HCT116 (cell line): ENCODE measurements at regions not wholly inside any gene's neighbourhood (a gene's known extent, or its start where the extent isn't known, plus 50 kb on each side); places are given as distances from the start of the nearest gene placed in this dataset.

Experiments used
- ATAC-seq: fragments of 200-7000 bp; cut with Tn5 transposase; 2 replicates; pipeline ENCODE4 v1.9.1; 2020; ENCODE audit warnings: mild to moderate bottlenecking, moderate library complexity
- BruUV-seq: library from RNA; stranded (reverse); fragments of 400-500 nt; replicated peaks from 2 replicates; lab custom pipeline; 2021; lab: Mats Ljungman, UMichigan
- CTCF ChIA-PET: fragments of 300-600 bp; sonication (Branson Sonifier 250); formaldehyde crosslinking; loops from one replicate; lab custom pipeline; 2021; ENCODE audit warnings: antibody characterized with exemption; lab: Charles Lee
- POLR2A ChIA-PET: fragments of 300-600, 350-600 bp; sonication (Branson Sonifier 250); formaldehyde crosslinking; loops from one replicate; lab custom pipeline; 2021; ENCODE audit warnings: antibody characterized with exemption; lab: Charles Lee
- RAD21 ChIA-PET, 2 experiments: fragments of 300-600 bp; sonication (Branson Sonifier 250); formaldehyde crosslinking; loops; one replicate each; lab custom pipeline; 2023; ENCODE audit warnings: low total read pairs in 2 of 2; ENCODE audit not compliant: uncharacterized antibody in 2 of 2, unreplicated experiment in 2 of 2, low non-redundant PET in 1 of 2; lab: Charles Lee
- DNase-seq: peaks from one replicate; pipeline ENCODE4 v3.0.0-alpha.2; 2010; ENCODE audit warnings: low read depth, low spot score
- H2AFZ ChIP-seq: fragments of 200-600 bp; shearing (Covaris generic), sonication (generic); 2 replicates; pipeline ENCODE4 v1.6.1; 2017; ENCODE audit warnings: low read depth, mixed run types, mixed read lengths, antibody characterized with exemption, low read length; ENCODE audit not compliant: poor library complexity, severe bottlenecking
- H3K27ac ChIP-seq: 2 replicates; pipeline ENCODE4 v1.5.1; 2012; ENCODE audit warnings: low read depth, low read length
- H3K27me3 ChIP-seq: fragments of 200-600 bp; sonication (generic); 2 replicates; pipeline ENCODE4 v1.6.1; 2016; ENCODE audit warnings: mixed run types, low read length, mixed read lengths; ENCODE audit not compliant: insufficient read depth
- H3K36me3 ChIP-seq, 2 experiments: fragments of 200-500 bp in 1 of 2; fragments of 200-600 bp in 1 of 2; sonication (Bioruptor generic) in 1 of 2; sonication (generic) in 1 of 2; 2 replicates each; pipeline versions ENCODE4 v1.5.1 to v1.6.1; 2014 to 2016; ENCODE audit warnings: low read length in 2 of 2, inconsistent platforms in 1 of 2, mixed read lengths in 1 of 2, mixed run types in 1 of 2; ENCODE audit not compliant: insufficient read depth in 2 of 2, control insufficient read depth in 1 of 2
- H3K4me1 ChIP-seq, 2 experiments: fragments of 200-600 bp in 1 of 2; sonication (generic) in 1 of 2; 2 replicates each; pipeline versions ENCODE4 v1.5.1 to v1.6.1; 2012 to 2017; ENCODE audit warnings: low read length in 2 of 2, inconsistent platforms in 1 of 2, mild to moderate bottlenecking in 1 of 2, mixed read lengths in 1 of 2, mixed run types in 1 of 2, moderate library complexity in 1 of 2; ENCODE audit not compliant: insufficient read depth in 2 of 2, control insufficient read depth in 1 of 2
- H3K4me2 ChIP-seq: fragments of 200-600 bp; sonication (generic); 2 replicates; pipeline ENCODE4 v1.6.1; 2017; ENCODE audit warnings: mixed run types, low read length, mixed read lengths
- H3K4me3 ChIP-seq, 2 experiments: fragments of 200-600 bp in 1 of 2; sonication (generic) in 1 of 2; replicated peaks in 1 of 2; 2 replicates each; pipeline ENCODE4 v1.5.1; 2011 to 2016; ENCODE audit warnings: low read length in 2 of 2, control low read depth in 1 of 2, low read depth in 1 of 2, mild to moderate bottlenecking in 1 of 2, mixed read lengths in 1 of 2, mixed run types in 1 of 2
- H3K79me2 ChIP-seq: fragments of 200-600 bp; sonication (generic); 2 replicates; pipeline ENCODE4 v1.6.1; 2017; ENCODE audit warnings: mild to moderate bottlenecking, mixed run types, low read length, moderate library complexity, mixed read lengths; ENCODE audit not compliant: insufficient read depth
- H3K9ac ChIP-seq: fragments of 200-600 bp; sonication (generic); 2 replicates; pipeline ENCODE4 v1.6.1; 2016; ENCODE audit warnings: low read length, mixed read lengths
- H3K9me2 ChIP-seq: fragments of 200-600 bp; sonication (generic), shearing (Covaris generic); 2 replicates; pipeline ENCODE4 v1.6.1; 2017; ENCODE audit warnings: mixed run types, mild to moderate bottlenecking, moderate library complexity; ENCODE audit not compliant: insufficient read depth
- H3K9me3 ChIP-seq, 2 experiments: fragments of 200-500 bp in 1 of 2; fragments of 200-600 bp in 1 of 2; sonication (Bioruptor generic) in 1 of 2; sonication (generic) in 1 of 2; 2 replicates each; pipeline ENCODE4 v1.6.1; 2014 to 2017; ENCODE audit warnings: low read length in 2 of 2, mixed read lengths in 2 of 2, inconsistent platforms in 1 of 2, low read depth in 1 of 2, mild to moderate bottlenecking in 1 of 2, mixed run types in 1 of 2, moderate library complexity in 1 of 2; ENCODE audit not compliant: control insufficient read depth in 1 of 2, insufficient read depth in 1 of 2
- H4K20me1 ChIP-seq: fragments of 200-600 bp; sonication (generic), shearing (Covaris generic); 2 replicates; pipeline ENCODE4 v1.6.1; 2017; ENCODE audit warnings: mixed run types, mild to moderate bottlenecking, moderate library complexity; ENCODE audit not compliant: insufficient read depth
- ATF3 ChIP-seq: IDR thresholded peaks from 2 replicates; pipeline ENCODE4 v1.6.1; 2012
- CBX3 ChIP-seq: IDR thresholded peaks from 2 replicates; pipeline ENCODE4 v1.6.1; 2012; ENCODE audit warnings: low read depth
- CEBPB ChIP-seq: IDR thresholded peaks from 2 replicates; pipeline ENCODE4 v1.6.1; 2012; ENCODE audit warnings: low read depth
- EZH2 ChIP-seq: fragments of 200-600 bp; sonication (generic); IDR thresholded peaks from 2 replicates; pipeline ENCODE4 v1.6.1; 2017; ENCODE audit warnings: antibody characterized with exemption, mixed run types
- FOSL1 ChIP-seq: IDR thresholded peaks from 2 replicates; pipeline ENCODE4 v1.6.1; 2012; ENCODE audit warnings: low read depth
- POLR2A ChIP-seq: IDR thresholded peaks from 2 replicates; pipeline ENCODE4 v1.7.0; 2011; ENCODE audit warnings: borderline replicate concordance; ENCODE audit not compliant: insufficient read depth, insufficient read length; ENCODE audit errors: extremely low read depth
- POLR2AphosphoS5 ChIP-seq: IDR thresholded peaks from 2 replicates; pipeline ENCODE4 v1.6.1; 2011; ENCODE audit warnings: mild to moderate bottlenecking, low read depth, low read length, moderate library complexity
- RAD21 ChIP-seq: IDR thresholded peaks from 2 replicates; pipeline ENCODE4 v1.6.1; 2012; ENCODE audit warnings: low read depth, mild to moderate bottlenecking
- REST ChIP-seq: IDR thresholded peaks from 2 replicates; pipeline ENCODE4 v1.6.1; 2012; ENCODE audit warnings: low read depth
- TCF7L2 ChIP-seq: IDR thresholded peaks from 2 replicates; pipeline ENCODE4 v1.7.0; 2011; ENCODE audit warnings: borderline replicate concordance, inconsistent platforms; ENCODE audit not compliant: insufficient read depth, insufficient read length; ENCODE audit errors: extremely low read depth
- YY1 ChIP-seq: IDR thresholded peaks from 2 replicates; pipeline ENCODE4 v1.6.1; 2011; ENCODE audit warnings: low read length, low read depth, moderate library complexity, mild to moderate bottlenecking; ENCODE audit not compliant: insufficient replicate concordance; ENCODE audit errors: extremely low read depth
- ZBTB33 ChIP-seq: IDR thresholded peaks from 2 replicates; pipeline ENCODE4 v1.6.1; 2011; ENCODE audit warnings: mild to moderate bottlenecking, low read length, moderate library complexity; ENCODE audit not compliant: insufficient replicate concordance; ENCODE audit errors: extremely low read depth
- ZFX ChIP-seq: fragments of 450-650 bp; IDR thresholded peaks from 2 replicates; pipeline ENCODE4 v1.6.1; 2017
- ZNF274 ChIP-seq: fragments of 200-500 bp; sonication (Bioruptor generic); IDR thresholded peaks from 2 replicates; pipeline ENCODE4 v1.6.1; 2014; ENCODE audit warnings: mild to moderate bottlenecking, low read depth, low read length, inconsistent platforms
- intact Hi-C: fragments of 100-400 bp; cut with micrococcal nuclease; formaldehyde crosslinking; loops from 2 replicates; pipeline ENCODE4 v1.10.0; 2022
- TF ChIP-seq, protein P1 (sequence below), 3 experiments: fragments of 200-600 bp in 1 of 3; sonication (generic) in 1 of 3; IDR thresholded peaks in 2 of 3; conservative IDR thresholded peaks in 1 of 3; 2 replicates each; pipeline ENCODE4 v1.5.1; 2012 to 2017; ENCODE audit warnings: low read depth in 2 of 3, low read length in 2 of 3, antibody characterized with exemption in 1 of 3, borderline replicate concordance in 1 of 3, control low read depth in 1 of 3, mild to moderate bottlenecking in 1 of 3, mixed read lengths in 1 of 3, mixed run types in 1 of 3, moderate library complexity in 1 of 3; ENCODE audit not compliant: insufficient read depth in 1 of 3

GRCh38 chr3:66097647-66098046 lies 58.9 kb upstream of the MAGI1 start:
- TF ChIP-seq ZNF274: no peak
- TF ChIP-seq EZH2: no peak
- no peak for TF ChIP-seq YY1
- TF ChIP-seq CEBPB: no peak
- no peak for TF ChIP-seq ZBTB33
- TF ChIP-seq CBX3: no peak
- TF ChIP-seq POLR2A: no peak
- TF ChIP-seq ATF3: no peak
- no peak for TF ChIP-seq POLR2AphosphoS5
- TF ChIP-seq RAD21: no peak
- TF ChIP-seq ZFX: no peak
- TF ChIP-seq REST: no peak
- no peak for TF ChIP-seq TCF7L2
- TF ChIP-seq, protein P1, sequence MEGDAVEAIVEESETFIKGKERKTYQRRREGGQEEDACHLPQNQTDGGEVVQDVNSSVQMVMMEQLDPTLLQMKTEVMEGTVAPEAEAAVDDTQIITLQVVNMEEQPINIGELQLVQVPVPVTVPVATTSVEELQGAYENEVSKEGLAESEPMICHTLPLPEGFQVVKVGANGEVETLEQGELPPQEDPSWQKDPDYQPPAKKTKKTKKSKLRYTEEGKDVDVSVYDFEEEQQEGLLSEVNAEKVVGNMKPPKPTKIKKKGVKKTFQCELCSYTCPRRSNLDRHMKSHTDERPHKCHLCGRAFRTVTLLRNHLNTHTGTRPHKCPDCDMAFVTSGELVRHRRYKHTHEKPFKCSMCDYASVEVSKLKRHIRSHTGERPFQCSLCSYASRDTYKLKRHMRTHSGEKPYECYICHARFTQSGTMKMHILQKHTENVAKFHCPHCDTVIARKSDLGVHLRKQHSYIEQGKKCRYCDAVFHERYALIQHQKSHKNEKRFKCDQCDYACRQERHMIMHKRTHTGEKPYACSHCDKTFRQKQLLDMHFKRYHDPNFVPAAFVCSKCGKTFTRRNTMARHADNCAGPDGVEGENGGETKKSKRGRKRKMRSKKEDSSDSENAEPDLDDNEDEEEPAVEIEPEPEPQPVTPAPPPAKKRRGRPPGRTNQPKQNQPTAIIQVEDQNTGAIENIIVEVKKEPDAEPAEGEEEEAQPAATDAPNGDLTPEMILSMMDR (IDR thresholded peaks at IDR 0.05 in 2 of 3, conservative IDR thresholded peaks at IDR 0.05 in 1 of 3; ENCODE audit: borderline replicate concordance in 1 of 3, insufficient read depth in 1 of 3, low read depth in 2 of 3, low read length in 2 of 3): no peak
- TF ChIP-seq FOSL1: no peak
- ATAC-seq (no peak), DNase-seq (no peak)
- no peaks in the 10 kb centered on the region for H4K20me1 ChIP-seq
- H3K79me2 ChIP-seq: no peaks in the 10 kb centered on the region
- ChIA-PET POLR2A (no interaction called here), RAD21 (no interaction called here), CTCF (no interaction called here)
- no peaks in the 10 kb centered on the region for H3K9me2 ChIP-seq
- no peaks in the 10 kb centered on the region for H3K27me3 ChIP-seq
- H3K9ac ChIP-seq: no peak overlapping the region
- H2AFZ ChIP-seq: no peak overlapping the region
- H3K36me3 ChIP-seq: no peaks in the 10 kb centered on the region
- H3K27ac ChIP-seq: no peak overlapping the region
- H3K4me1 ChIP-seq: no peaks in the 10 kb centered on the region
- no TSS peak for BruUV-seq
- H3K9me3 ChIP-seq: no peaks in the 10 kb centered on the region
- H3K4me2 ChIP-seq: no peak overlapping the region
- intact Hi-C loops: no loop called here
- H3K4me3 ChIP-seq: no peak overlapping the region
